ENCODE measurements at regions not wholly inside any gene's neighbourhood (a gene's known extent, or its start where the extent isn't known, plus 50 kb on each side); places are given as distances from the start of the nearest gene placed in this dataset.

GRCh38 chr3:13171704-13172643 lies 98.7 kb upstream of the IQSEC1 start:
- no peak for ATAC-seq

DNA sequence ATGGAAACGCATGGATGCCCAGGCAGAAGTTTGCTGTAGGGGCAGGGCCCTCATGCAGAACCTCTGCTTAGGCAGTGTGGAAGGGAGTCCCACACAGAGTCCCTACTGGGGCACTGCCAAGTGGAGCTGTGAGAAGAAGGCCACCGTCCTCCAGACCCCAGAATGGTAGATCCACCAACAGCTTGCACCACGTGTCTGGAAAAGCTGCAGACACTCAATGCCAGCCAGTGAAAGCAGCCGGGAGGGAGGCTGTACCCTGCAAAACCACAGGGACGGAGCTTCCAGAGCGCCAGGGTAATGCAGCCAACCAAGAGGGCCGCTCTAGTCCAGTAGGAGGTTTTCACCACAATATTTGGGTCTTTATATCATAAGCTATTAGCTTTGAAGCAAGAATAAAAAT lies 97.1 kb upstream of the IQSEC1 start:
- ATAC-seq: no peak

- ATAC-seq: no peak
Measured at GRCh38 chr3:13168391-13168790, 95.2 kb upstream of the IQSEC1 start.

DNA sequence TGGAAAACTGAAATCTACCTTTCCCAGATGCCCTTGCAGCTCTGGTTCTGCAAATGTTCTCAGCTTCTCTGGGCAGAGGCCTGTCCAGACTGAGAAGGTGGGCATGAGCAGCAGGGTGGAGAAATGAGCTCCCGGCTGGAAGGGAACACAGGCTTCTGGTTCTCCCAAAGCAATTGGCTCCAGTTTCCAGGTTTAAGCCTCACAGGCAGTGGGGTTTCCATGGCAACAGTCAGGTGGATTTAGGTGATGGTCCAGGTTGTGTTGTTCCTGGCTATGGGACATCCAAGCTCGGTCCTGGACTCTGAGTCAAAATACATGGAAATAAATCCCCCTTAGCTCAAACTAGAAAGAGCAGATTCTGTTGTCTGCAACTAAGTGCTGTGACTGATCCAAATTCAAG lies 94.6 kb upstream of the IQSEC1 start:
- ATAC-seq: no peak

GRCh38 chr3:13167064-13167743 lies 94.0 kb upstream of the IQSEC1 start:
- no peak for ATAC-seq

DNA sequence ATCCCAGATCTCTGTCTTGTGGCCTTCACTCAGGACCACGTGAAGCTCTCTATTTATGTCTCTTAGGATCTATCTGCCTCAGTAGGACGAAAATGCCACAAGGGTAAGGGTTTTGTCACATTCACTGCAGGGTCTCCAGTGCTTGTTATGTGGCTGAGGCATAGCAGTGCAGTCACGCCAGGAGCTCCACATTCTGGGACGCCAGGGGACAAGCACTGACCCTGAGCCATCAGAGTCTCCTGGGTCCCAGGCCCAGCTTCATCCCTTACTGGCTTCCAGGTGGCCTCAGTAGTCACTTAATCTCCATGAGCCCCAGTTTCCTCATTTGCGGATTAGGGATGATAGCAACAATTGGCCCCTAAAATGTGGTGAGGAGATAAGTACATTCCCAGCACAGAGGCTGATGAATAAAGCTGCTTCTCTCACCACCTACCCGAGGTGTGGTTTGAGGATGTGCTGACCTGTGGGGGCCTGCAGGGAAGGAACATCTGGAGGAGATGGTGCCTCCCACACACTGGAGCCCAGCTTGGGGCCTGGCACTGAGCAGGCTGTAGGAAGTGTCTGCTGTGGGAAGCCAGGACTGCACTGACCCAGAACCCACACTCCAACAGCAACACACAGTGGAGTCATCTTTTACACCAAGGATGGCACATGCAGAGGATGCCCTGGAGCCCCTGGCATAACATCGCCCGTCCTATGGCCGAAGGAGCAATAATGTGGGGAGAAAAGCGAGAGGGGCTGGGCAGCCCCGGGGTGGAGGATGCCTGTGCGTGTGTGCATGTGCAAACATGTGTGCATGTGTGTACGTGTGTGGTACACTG lies 93.2 kb upstream of the IQSEC1 start:
- ATAC-seq: no peak

- ATAC-seq: no peak
Measured at GRCh38 chr3:13165576-13165975, 92.3 kb upstream of the IQSEC1 start.

GRCh38 chr3:13164893-13165492 lies 91.8 kb upstream of the IQSEC1 start:
- ATAC-seq: no peak

DNA sequence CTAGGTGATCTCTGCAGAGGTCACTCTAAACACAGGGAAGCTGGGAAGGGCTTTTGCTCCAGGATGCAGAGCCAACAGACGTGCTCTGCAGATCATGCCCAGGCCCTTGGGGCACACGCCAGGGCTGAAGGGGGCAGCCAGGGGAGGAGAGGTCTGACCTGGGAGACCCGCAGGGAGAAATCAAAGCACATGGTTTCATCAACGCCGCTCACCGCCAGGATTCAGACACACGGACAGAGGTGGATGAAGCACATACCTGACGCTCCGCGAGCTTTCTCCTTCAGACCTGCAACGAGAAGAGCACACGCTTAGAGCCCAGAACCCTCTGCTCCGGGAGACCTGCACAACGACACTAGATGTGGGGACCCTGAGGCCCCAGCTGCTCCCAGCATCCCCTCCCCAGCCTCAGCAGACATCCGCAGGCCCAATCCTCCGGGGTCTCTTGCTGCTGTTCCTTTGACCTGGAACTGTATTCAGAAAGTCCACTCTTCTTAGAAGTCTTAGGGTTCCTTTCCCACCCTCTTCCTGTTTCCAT lies 90.7 kb upstream of the IQSEC1 start:
- ATAC-seq: no peak

- no peak for ATAC-seq
Measured at GRCh38 chr3:13162549-13163320, 89.5 kb upstream of the IQSEC1 start.

- no peak for ATAC-seq
Measured at GRCh38 chr3:13161771-13162535, 88.7 kb upstream of the IQSEC1 start.

- no peak for ATAC-seq
Measured at GRCh38 chr3:13161021-13161759, 88.0 kb upstream of the IQSEC1 start.

DNA sequence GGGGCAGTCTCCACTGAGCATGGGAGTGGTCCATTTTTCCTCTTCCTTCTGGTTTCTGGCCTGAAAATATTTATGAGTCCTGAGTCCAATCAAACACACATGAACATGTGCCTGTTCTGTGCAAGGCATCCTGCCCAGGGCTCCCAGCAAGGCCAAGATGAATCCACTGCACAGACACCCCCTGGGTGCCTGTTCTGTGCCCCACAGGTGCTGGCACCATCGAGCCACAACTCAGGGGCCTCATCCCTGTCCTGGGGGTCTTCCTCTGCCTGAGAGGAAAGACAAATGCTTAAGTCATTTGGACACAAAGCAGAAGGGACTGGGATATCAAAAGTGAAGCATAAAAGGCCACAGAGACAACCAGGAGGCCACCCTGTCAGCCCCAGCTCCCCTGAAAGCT lies 87.4 kb upstream of the IQSEC1 start:
- ATAC-seq: no peak

DNA sequence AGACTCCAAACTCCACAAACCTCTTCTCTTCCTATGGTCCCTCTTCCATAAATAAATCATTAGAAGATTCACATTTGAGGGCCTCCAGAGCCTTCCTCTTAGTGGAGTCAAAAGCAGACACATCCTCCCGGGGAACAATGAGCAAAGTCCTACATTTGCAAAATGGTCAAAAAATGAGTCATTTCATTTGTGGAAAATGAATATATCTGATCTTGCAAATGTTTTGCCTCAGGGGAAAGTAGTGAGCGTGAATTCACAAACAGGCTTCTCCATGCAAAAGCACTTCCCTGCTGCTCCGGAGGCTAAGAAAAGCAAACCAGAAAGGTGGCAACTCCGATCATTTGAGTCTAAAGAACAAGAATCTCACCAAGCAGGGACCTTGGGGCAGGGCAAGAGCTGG lies 86.7 kb upstream of the IQSEC1 start:
- ATAC-seq: no peak

DNA sequence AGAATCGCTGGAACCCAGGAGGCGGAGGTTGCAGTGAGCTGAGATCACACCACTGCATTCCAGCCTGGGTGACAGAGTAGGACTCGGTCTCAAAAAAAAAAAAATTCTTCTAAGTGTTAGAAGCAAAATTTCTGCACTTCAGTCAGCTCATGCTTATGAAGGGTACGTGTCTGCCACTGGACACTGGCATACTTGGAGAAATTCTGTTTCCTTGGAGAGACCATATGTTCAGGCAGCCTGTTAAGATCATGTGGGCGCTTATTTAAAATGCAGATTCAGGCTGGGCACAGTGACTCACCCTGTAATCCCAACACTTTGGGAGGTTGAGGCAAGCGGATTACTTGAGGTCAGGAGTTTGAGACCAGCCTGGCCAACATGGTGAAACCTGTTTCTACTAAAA lies 85.6 kb upstream of the IQSEC1 start:
- ATAC-seq: no peak

GRCh38 chr3:13158408-13158807 lies 85.2 kb upstream of the IQSEC1 start:
- no peak for ATAC-seq

DNA sequence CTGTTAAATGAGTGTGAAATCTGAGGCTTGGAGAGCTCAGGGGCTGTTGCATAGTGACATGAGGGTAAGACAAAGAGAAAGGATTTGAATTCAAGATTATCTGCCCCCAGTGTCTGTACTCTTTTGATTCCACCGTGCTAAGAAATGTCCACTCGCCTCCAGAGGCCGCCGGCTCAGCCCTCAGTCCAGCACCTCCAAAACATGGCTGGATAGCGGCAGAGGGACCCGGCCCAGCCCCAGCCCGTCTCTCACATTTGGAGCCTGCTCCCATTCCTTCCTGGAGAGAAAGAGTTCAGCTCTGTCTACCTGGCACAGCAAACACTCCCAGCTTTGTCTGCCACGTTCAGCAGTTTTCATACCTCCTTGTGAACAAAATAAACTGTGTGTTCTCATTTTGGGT lies 84.8 kb upstream of the IQSEC1 start:
- ATAC-seq: no peak

DNA sequence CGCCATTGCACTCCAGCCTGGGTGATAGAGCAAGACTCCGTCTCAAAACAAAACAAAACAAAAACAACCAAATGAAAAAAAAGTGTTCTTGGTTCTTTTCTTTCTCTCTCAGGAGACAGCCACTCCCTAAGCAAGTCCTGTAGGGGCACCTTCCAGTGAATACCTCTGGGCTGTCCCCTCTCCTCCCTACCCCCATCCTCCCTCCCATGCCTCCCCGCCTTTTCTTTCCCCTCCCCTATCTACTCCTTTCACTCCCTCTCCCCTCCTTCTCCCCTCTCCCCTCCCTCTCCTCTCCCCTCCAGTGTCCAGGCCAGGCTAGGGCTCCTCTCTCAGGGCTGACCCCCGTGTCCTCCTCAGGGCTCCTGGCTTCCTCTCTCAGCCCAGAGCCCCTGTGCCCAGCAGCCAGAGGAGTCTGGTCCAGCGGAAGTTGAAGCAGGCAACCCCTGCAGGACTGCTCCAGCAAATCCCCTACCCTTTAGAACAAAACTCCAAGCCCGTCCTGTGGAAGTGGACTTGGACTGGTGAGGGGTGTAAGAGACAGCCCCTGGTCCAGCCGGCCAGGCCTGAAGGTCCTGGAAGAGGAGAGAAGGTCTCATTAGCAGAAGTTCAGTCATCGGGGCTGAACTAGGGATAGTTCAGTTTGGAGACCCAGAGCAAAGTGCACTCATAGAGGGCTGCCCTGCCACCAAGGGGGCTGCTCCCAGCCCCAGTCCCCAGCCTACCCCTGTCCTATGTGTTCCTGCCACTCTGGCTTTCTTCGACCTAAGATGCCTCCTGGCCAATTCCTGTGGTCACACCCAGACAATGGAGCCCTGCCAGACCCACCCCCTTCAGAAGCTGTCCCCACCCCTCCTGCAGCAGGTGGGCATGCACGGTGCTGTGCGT lies 79.8 kb upstream of the IQSEC1 start:
- no peak for ATAC-seq

DNA sequence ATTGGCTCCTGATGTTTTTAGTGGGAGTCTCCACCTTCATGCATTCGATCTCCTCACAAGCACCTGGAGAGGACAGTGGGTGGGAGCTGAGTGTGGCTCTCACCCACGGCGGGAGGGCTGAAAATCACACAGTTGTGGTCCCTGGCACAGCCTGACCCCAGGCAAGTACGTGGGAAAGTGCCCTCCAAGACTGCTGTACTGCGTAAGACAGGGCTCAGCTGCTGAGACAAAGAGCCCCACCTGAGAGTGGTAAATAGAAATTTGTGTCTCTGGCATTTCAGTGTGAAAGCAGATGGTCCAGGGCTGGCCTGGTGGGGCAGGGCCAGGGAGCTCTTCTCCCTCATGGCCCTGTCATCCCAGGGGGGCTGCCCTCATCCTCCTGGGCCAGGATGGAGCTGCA lies 77.4 kb upstream of the IQSEC1 start:
- no peak for ATAC-seq
